ENCODE measurements at regions not wholly inside any gene's neighbourhood (a gene's known extent, or its start where the extent isn't known, plus 50 kb on each side); places are given as distances from the start of the nearest gene placed in this dataset.

DNA sequence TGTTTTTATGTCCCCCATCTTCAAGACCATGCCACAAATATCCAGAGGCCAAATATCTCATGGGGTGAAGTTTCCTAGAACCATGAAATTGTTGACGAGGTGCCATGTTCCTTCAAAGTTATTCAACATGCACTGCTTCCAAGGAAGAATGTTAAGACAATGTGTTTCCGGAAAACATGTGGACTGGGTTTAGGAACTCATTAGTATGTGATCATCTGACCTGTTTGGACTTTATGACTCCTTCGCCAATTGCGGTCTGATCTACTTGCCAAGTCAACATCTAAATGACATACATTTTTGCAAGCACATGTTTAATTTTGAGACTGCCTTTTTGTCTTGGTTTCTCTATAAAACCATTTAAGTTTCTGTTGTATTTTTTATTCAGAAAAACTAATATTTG lies 234.8 kb downstream of the MAF start:
- no peaks in the 10 kb centered on the region for H3K79me1 ChIP-seq (ENCODE audit: low read depth in 1 of 2, low read length in 2 of 2)
- H3K4me1 ChIP-seq (ENCODE audit: control insufficient read depth, insufficient read depth, low read length) = no peaks in the 10 kb centered on the region
- dilution Hi-C loops (cut with HindIII; ENCODE audit: low sequenced_read_pairs, unreplicated experiment) = no loop called here
- H2BK120ac ChIP-seq (ENCODE audit: low read depth, low read length) = no peak overlapping the region
- no peaks in the 10 kb centered on the region for H4K20me1 ChIP-seq (ENCODE audit: insufficient read depth, low read length)
- H2BK15ac ChIP-seq (ENCODE audit: low read depth, low read length) = no peak overlapping the region
- no peak overlapping the region for H2AK5ac ChIP-seq (ENCODE audit: low read depth, low read length)
- BruUV-seq (replicated peaks) = no TSS peak
- no peak overlapping the region for H3K23ac ChIP-seq (ENCODE audit: low read depth, low read length)
- H3K14ac ChIP-seq (replicated peaks; ENCODE audit: low read depth, low read length) = no peak overlapping the region
- H3K4me3 ChIP-seq (ENCODE audit: insufficient read depth, low read depth, low read length) = no peak overlapping the region
- no peak overlapping the region for H2AFZ ChIP-seq (replicated peaks; ENCODE audit: low read length, poor library complexity)
- H3K18ac ChIP-seq (ENCODE audit: low read depth, low read length) = no peak overlapping the region
- no peak for ATAC-seq (ENCODE audit: low read depth)
- no peak overlapping the region for H2BK20ac ChIP-seq (ENCODE audit: low read depth, low read length)
- no peak overlapping the region for H3K4ac ChIP-seq (ENCODE audit: low read depth, low read length)
- H2BK5ac ChIP-seq (ENCODE audit: low read depth, low read length, poor library complexity, severe bottlenecking) = no peak overlapping the region
- no peak overlapping the region for H4K91ac ChIP-seq (ENCODE audit: insufficient read depth, low read depth, low read length)
- no peaks in the 10 kb centered on the region for H3K27me3 ChIP-seq (ENCODE audit: control insufficient read depth, insufficient read depth, low read length)
- H3K36me3 ChIP-seq (ENCODE audit: control insufficient read depth, insufficient read depth, low read length) = no peaks in the 10 kb centered on the region
- no peak overlapping the region for H2AK9ac ChIP-seq (replicated peaks; ENCODE audit: low read depth, low read length, poor library complexity)
- DNase-seq = no peak
- TF ChIP-seq POLR2A (IDR thresholded peaks at IDR 0.05; ENCODE audit: low read depth, low read length) (no peak), RFX5 (IDR thresholded peaks at IDR 0.05; ENCODE audit: low read depth, low read length) (no peak), MAFK (IDR thresholded peaks at IDR 0.05; ENCODE audit: low read depth, low read length) (no peak), SMC3 (IDR thresholded peaks at IDR 0.05; ENCODE audit: low read depth, low read length) (no peak)
- TF ChIP-seq, protein P1, sequence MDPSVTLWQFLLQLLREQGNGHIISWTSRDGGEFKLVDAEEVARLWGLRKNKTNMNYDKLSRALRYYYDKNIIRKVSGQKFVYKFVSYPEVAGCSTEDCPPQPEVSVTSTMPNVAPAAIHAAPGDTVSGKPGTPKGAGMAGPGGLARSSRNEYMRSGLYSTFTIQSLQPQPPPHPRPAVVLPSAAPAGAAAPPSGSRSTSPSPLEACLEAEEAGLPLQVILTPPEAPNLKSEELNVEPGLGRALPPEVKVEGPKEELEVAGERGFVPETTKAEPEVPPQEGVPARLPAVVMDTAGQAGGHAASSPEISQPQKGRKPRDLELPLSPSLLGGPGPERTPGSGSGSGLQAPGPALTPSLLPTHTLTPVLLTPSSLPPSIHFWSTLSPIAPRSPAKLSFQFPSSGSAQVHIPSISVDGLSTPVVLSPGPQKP (IDR thresholded peaks at IDR 0.05; ENCODE audit: borderline replicate concordance, low read depth, low read length) = no peak
- CTCF ChIA-PET = no interaction called here
- H3K9me1 ChIP-seq (ENCODE audit: insufficient read depth, low read length) = no peaks in the 10 kb centered on the region
- H4K5ac ChIP-seq (ENCODE audit: low read depth, low read length) = no peak overlapping the region
- H3K9me3 ChIP-seq (ENCODE audit: control insufficient read depth, insufficient read depth, low read length) = peaks cover 19% of the 10 kb centered on the region
- no peak overlapping the region for H3K9ac ChIP-seq (ENCODE audit: low read depth, low read length)
- POLR2A ChIA-PET (ENCODE audit: unreplicated experiment) = no interaction called here
- in situ Hi-C loops (cut with MboI; ENCODE audit: low sequenced_read_pairs) = no loop called here
- H3K56ac ChIP-seq (ENCODE audit: extremely low read depth, insufficient read depth, low read length) = no peak overlapping the region
- H3K27ac ChIP-seq (ENCODE audit: insufficient read depth, low read length) = no peak overlapping the region
- intact Hi-C loops (cut with micrococcal nuclease) = no loop called here
- H3K4me2 ChIP-seq (ENCODE audit: low read depth, low read length) = no peak overlapping the region
- H4K8ac ChIP-seq (ENCODE audit: low read depth in 2 of 2, low read length in 2 of 2) = no peak overlapping the region
- WGBS, 2 experiments (ENCODE audit: extremely low coverage in 2 of 2, insufficient read length in 1 of 2) = no CpG with 5 or more reads among the region's 4 CpGs
